IMR-90 (cell line): ENCODE measurements at regions not wholly inside any gene's neighbourhood (a gene's known extent, or its start where the extent isn't known, plus 50 kb on each side); places are given as distances from the start of the nearest gene placed in this dataset.

Experiments used
- ATAC-seq: fragments of 200-7000 bp; cut with Tn5 transposase; 2 replicates; pipeline ENCODE4 v1.9.1; 2020; ENCODE audit warnings: low read depth, mild to moderate bottlenecking, moderate library complexity
- BruUV-seq: library from RNA; stranded (reverse); fragments of 400-500 nt; replicated peaks from 2 replicates; lab custom pipeline; 2021; lab: Mats Ljungman, UMichigan
- CTCF ChIA-PET: fragments of 300-600 bp; formaldehyde crosslinking; extraction: SDS; loops from one replicate; lab custom pipeline; 2021; ENCODE audit warnings: antibody characterized with exemption; lab: Yijun Ruan, JAX
- POLR2A ChIA-PET: fragments of 300-600 bp; sonication (Branson Sonifier 250); formaldehyde crosslinking; loops from one replicate; lab custom pipeline; 2022; ENCODE audit warnings: antibody characterized with exemption; ENCODE audit not compliant: unreplicated experiment; lab: Charles Lee
- DNase-seq: peaks from one replicate; pipeline ENCODE4 v3.0.0; 2013
- H2AFZ ChIP-seq: replicated peaks from 2 replicates; pipeline ENCODE3; 2013; ENCODE audit warnings: low read length, mild to moderate bottlenecking; ENCODE audit not compliant: poor library complexity
- H2AK5ac ChIP-seq: 2 replicates; pipeline ENCODE4 v1.6.1; 2013; ENCODE audit warnings: low read depth, low read length, inconsistent platforms
- H2AK9ac ChIP-seq: replicated peaks from 2 replicates; pipeline ENCODE3; 2013; ENCODE audit warnings: mild to moderate bottlenecking, low read depth, low read length, moderate library complexity; ENCODE audit not compliant: poor library complexity
- H2BK120ac ChIP-seq: 2 replicates; pipeline ENCODE4 v1.6.1; 2013; ENCODE audit warnings: low read depth, low read length, inconsistent platforms
- H2BK15ac ChIP-seq: 3 replicates; pipeline ENCODE4 v1.6.1; 2013; ENCODE audit warnings: low read depth, low read length, inconsistent platforms
- H2BK20ac ChIP-seq: 2 replicates; pipeline ENCODE4 v1.6.1; 2013; ENCODE audit warnings: low read depth, mild to moderate bottlenecking, inconsistent platforms, low read length, moderate library complexity
- H2BK5ac ChIP-seq: 2 replicates; pipeline ENCODE4 v1.6.1; 2013; ENCODE audit warnings: mild to moderate bottlenecking, low read depth, low read length, inconsistent platforms; ENCODE audit not compliant: poor library complexity, severe bottlenecking
- H3K14ac ChIP-seq: replicated peaks from 2 replicates; pipeline ENCODE4 v1.6.1; 2013; ENCODE audit warnings: low read depth, low read length, inconsistent platforms
- H3K18ac ChIP-seq: 2 replicates; pipeline ENCODE4 v1.6.1; 2013; ENCODE audit warnings: low read depth, low read length, control low read depth
- H3K23ac ChIP-seq: 2 replicates; pipeline ENCODE4 v1.6.1; 2013; ENCODE audit warnings: low read depth, low read length, inconsistent platforms
- H3K27ac ChIP-seq: 2 replicates; pipeline ENCODE4 v1.5.1; 2013; ENCODE audit warnings: mild to moderate bottlenecking, control low read depth, low read length; ENCODE audit not compliant: insufficient read depth
- H3K27me3 ChIP-seq: 2 replicates; pipeline ENCODE4 v1.6.1; 2013; ENCODE audit warnings: low read length; ENCODE audit not compliant: control insufficient read depth, insufficient read depth
- H3K36me3 ChIP-seq: 2 replicates; pipeline ENCODE4 v1.6.1; 2013; ENCODE audit warnings: low read length, mixed read lengths; ENCODE audit not compliant: control insufficient read depth, insufficient read depth
- H3K4ac ChIP-seq: 2 replicates; pipeline ENCODE4 v1.6.1; 2013; ENCODE audit warnings: low read depth, low read length, inconsistent platforms
- H3K4me1 ChIP-seq: 2 replicates; pipeline ENCODE4 v1.6.1; 2013; ENCODE audit warnings: low read length, mixed read lengths; ENCODE audit not compliant: control insufficient read depth, insufficient read depth
- H3K4me2 ChIP-seq: 2 replicates; pipeline ENCODE4 v1.6.1; 2013; ENCODE audit warnings: low read depth, mild to moderate bottlenecking, control low read depth, low read length, moderate library complexity
- H3K4me3 ChIP-seq: 2 replicates; pipeline ENCODE4 v1.5.1; 2013; ENCODE audit warnings: low read depth, mild to moderate bottlenecking, control low read depth, low read length, moderate library complexity; ENCODE audit not compliant: insufficient read depth
- H3K56ac ChIP-seq: 2 replicates; pipeline ENCODE4 v1.6.1; 2013; ENCODE audit warnings: low read length, inconsistent platforms; ENCODE audit not compliant: insufficient read depth; ENCODE audit errors: extremely low read depth
- H3K79me1 ChIP-seq, 2 experiments: 2 replicates each; pipeline ENCODE4 v1.6.1; 2013; ENCODE audit warnings: low read length in 2 of 2, inconsistent platforms in 1 of 2, low read depth in 1 of 2
- H3K9ac ChIP-seq: 2 replicates; pipeline ENCODE4 v1.6.1; 2013; ENCODE audit warnings: low read depth, low read length, control low read depth
- H3K9me1 ChIP-seq: 2 replicates; pipeline ENCODE4 v1.6.1; 2013; ENCODE audit warnings: low read length, inconsistent platforms; ENCODE audit not compliant: insufficient read depth
- H3K9me3 ChIP-seq: 2 replicates; pipeline ENCODE4 v1.6.1; 2013; ENCODE audit warnings: low read length; ENCODE audit not compliant: control insufficient read depth, insufficient read depth
- H4K20me1 ChIP-seq: 2 replicates; pipeline ENCODE4 v1.6.1; 2013; ENCODE audit warnings: low read length, inconsistent platforms; ENCODE audit not compliant: insufficient read depth
- H4K5ac ChIP-seq: 2 replicates; pipeline ENCODE4 v1.6.1; 2013; ENCODE audit warnings: mild to moderate bottlenecking, low read depth, low read length, control low read depth
- H4K8ac ChIP-seq, 2 experiments: 2 replicates each; pipeline ENCODE4 v1.6.1; 2013; ENCODE audit warnings: low read depth in 2 of 2, low read length in 2 of 2, control low read depth in 1 of 2, inconsistent platforms in 1 of 2
- H4K91ac ChIP-seq: 2 replicates; pipeline ENCODE4 v1.6.1; 2013; ENCODE audit warnings: low read depth, low read length, inconsistent platforms; ENCODE audit not compliant: insufficient read depth
- BHLHE40 ChIP-seq: fragments of 150-350 bp; IDR thresholded peaks from 2 replicates; pipeline ENCODE4 v1.6.1; 2016; ENCODE audit warnings: mild to moderate bottlenecking, low read depth, low read length
- CEBPB ChIP-seq: IDR thresholded peaks from 2 replicates; pipeline ENCODE4 v1.6.1; 2012; ENCODE audit warnings: low read depth, low read length, improper control_type of control experiment
- CHD1 ChIP-seq: IDR thresholded peaks from 2 replicates; pipeline ENCODE4 v1.6.1; 2012; ENCODE audit warnings: low read depth, low read length, improper control_type of control experiment
- FOS ChIP-seq: fragments of 150-350 bp; IDR thresholded peaks from 2 replicates; pipeline ENCODE4 v1.6.1; 2016; ENCODE audit warnings: low read depth, low read length
- MXI1 ChIP-seq: IDR thresholded peaks from 2 replicates; pipeline ENCODE4 v1.6.1; 2012; ENCODE audit warnings: low read depth, mild to moderate bottlenecking, low read length, moderate library complexity, borderline replicate concordance
- NFE2L2 ChIP-seq: fragments of 150-350 bp; IDR thresholded peaks from 2 replicates; pipeline ENCODE4 v1.6.1; 2016; ENCODE audit warnings: low read depth, mild to moderate bottlenecking, low read length
- POLR2A ChIP-seq: IDR thresholded peaks from 2 replicates; pipeline ENCODE4 v1.6.1; 2012; ENCODE audit warnings: mild to moderate bottlenecking, low read depth, low read length
- RCOR1 ChIP-seq: IDR thresholded peaks from 2 replicates; pipeline ENCODE4 v1.6.1; 2012; ENCODE audit warnings: mild to moderate bottlenecking, low read length, improper control_type of control experiment; ENCODE audit not compliant: insufficient replicate concordance
- RFX5 ChIP-seq: IDR thresholded peaks from 2 replicates; pipeline ENCODE4 v1.8.0; 2012; ENCODE audit warnings: low read depth, mild to moderate bottlenecking, low read length, moderate library complexity
- WGBS, 2 experiments: methylation state at CpG; one replicate each; pipeline versions ENCODE4 v1.1.5 to v1.1.7; 2013; ENCODE audit warnings: missing lambda C conversion rate in 2 of 2; ENCODE audit not compliant: insufficient read length in 1 of 2; ENCODE audit errors: extremely low coverage in 2 of 2; 5-methylcytosine and 5-hydroxymethylcytosine counted together
- dilution Hi-C: fragments of 300-500 bp; cut with HindIII; formaldehyde crosslinking; loops from one replicate; pipeline ENCODE4 v1.14.3; 2018; ENCODE audit warnings: low sequenced_read_pairs; ENCODE audit not compliant: unreplicated experiment
- in situ Hi-C: fragments of 300-500 bp; cut with MboI; formaldehyde crosslinking; loops from 3 replicates; pipeline ENCODE4 v1.14.3; 2019; ENCODE audit warnings: low sequenced_read_pairs, inconsistent platforms, mixed read lengths
- intact Hi-C: fragments of 100-400 bp; cut with micrococcal nuclease; formaldehyde crosslinking; loops from 2 replicates; pipeline ENCODE4 v1.10.0; 2022
- TF ChIP-seq, protein P1 (sequence below): fragments of 150-350 bp; IDR thresholded peaks from 2 replicates; pipeline ENCODE4 v1.6.1; 2016; ENCODE audit warnings: low read depth, mild to moderate bottlenecking, low read length, moderate library complexity, borderline replicate concordance
- TF ChIP-seq, protein P2 (sequence below): conservative IDR thresholded peaks from 2 replicates; pipeline ENCODE4 v1.5.1; 2012; ENCODE audit warnings: mild to moderate bottlenecking, low read depth, low read length, improper control_type of control experiment
- TF ChIP-seq, protein P3 (sequence below): fragments of 150-350 bp; IDR thresholded peaks from 2 replicates; pipeline ENCODE4 v1.6.1; 2017; ENCODE audit warnings: mild to moderate bottlenecking, antibody characterized with exemption, low read length, low read depth

DNA sequence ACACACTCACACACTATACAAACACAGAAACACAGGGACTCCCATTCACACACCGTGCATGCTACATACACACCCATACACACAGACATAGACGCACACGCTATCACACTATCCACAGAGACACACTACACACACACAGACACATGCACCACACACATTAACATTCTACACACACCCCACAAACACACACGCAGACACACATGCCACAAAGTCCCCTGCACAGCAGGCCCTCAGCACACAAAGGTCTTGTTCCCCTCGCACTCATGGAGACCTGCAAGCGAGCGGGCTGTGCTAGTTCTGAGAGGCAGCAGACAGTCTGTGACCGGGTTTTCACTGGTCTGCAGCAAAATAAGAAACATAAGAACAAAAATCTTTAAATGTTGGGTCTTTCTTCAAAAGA lies 429.6 kb upstream of the SALL3 start:
- ATAC-seq (no peak), DNase-seq (no peak)
- Histone ChIP-seq H3K36me3 (no peaks in the 10 kb centered on the region), H2BK5ac (no peak overlapping the region), H3K9me3 (peaks cover 23% of the 10 kb centered on the region), H3K4ac (no peak overlapping the region), H4K91ac (no peak overlapping the region), H4K5ac (no peak overlapping the region), H3K27ac (no peak overlapping the region), H3K23ac (no peak overlapping the region), H2AK9ac (no peak overlapping the region), H3K14ac (no peak overlapping the region), H3K9me1 (no peaks in the 10 kb centered on the region), H4K20me1 (no peaks in the 10 kb centered on the region), H2AK5ac (no peak overlapping the region), H3K4me3 (no peak overlapping the region), H3K4me2 (no peak overlapping the region), H2BK15ac (no peak overlapping the region), H3K9ac (no peak overlapping the region), H4K8ac (no peak overlapping the region), H3K4me1 (no peaks in the 10 kb centered on the region), H3K79me1 (no peaks in the 10 kb centered on the region), H2BK20ac (no peak overlapping the region), H2AFZ (no peak overlapping the region), H2BK120ac (no peak overlapping the region), H3K18ac (no peak overlapping the region), H3K56ac (no peak overlapping the region), H3K27me3 (no peaks in the 10 kb centered on the region)
- intact Hi-C loops (no loop called here), in situ Hi-C loops (no loop called here), dilution Hi-C loops (no loop called here)
- BruUV-seq: no TSS peak
- TF ChIP-seq FOS: no peak
- no peak for TF ChIP-seq NFE2L2
- TF ChIP-seq, protein P1, sequence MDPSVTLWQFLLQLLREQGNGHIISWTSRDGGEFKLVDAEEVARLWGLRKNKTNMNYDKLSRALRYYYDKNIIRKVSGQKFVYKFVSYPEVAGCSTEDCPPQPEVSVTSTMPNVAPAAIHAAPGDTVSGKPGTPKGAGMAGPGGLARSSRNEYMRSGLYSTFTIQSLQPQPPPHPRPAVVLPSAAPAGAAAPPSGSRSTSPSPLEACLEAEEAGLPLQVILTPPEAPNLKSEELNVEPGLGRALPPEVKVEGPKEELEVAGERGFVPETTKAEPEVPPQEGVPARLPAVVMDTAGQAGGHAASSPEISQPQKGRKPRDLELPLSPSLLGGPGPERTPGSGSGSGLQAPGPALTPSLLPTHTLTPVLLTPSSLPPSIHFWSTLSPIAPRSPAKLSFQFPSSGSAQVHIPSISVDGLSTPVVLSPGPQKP: no peak
- TF ChIP-seq BHLHE40: no peak
- no peak for TF ChIP-seq RFX5
- TF ChIP-seq, protein P2, sequence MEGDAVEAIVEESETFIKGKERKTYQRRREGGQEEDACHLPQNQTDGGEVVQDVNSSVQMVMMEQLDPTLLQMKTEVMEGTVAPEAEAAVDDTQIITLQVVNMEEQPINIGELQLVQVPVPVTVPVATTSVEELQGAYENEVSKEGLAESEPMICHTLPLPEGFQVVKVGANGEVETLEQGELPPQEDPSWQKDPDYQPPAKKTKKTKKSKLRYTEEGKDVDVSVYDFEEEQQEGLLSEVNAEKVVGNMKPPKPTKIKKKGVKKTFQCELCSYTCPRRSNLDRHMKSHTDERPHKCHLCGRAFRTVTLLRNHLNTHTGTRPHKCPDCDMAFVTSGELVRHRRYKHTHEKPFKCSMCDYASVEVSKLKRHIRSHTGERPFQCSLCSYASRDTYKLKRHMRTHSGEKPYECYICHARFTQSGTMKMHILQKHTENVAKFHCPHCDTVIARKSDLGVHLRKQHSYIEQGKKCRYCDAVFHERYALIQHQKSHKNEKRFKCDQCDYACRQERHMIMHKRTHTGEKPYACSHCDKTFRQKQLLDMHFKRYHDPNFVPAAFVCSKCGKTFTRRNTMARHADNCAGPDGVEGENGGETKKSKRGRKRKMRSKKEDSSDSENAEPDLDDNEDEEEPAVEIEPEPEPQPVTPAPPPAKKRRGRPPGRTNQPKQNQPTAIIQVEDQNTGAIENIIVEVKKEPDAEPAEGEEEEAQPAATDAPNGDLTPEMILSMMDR: no peak
- TF ChIP-seq MXI1: no peak
- TF ChIP-seq, protein P3, sequence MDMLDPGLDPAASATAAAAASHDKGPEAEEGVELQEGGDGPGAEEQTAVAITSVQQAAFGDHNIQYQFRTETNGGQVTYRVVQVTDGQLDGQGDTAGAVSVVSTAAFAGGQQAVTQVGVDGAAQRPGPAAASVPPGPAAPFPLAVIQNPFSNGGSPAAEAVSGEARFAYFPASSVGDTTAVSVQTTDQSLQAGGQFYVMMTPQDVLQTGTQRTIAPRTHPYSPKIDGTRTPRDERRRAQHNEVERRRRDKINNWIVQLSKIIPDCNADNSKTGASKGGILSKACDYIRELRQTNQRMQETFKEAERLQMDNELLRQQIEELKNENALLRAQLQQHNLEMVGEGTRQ: no peak
- no peak for TF ChIP-seq POLR2A
- no peak for TF ChIP-seq RCOR1
- no peak for TF ChIP-seq CEBPB
- no peak for TF ChIP-seq CHD1
- WGBS, 2 experiments: 73% methylated on average over 3 of the region's 8 CpGs; no CpG with 5 or more reads in 1 of the 2 experiments
- POLR2A ChIA-PET: no interaction called here
- CTCF ChIA-PET: no interaction called here
